ENCODE measurements at regions not wholly inside any gene's neighbourhood (a gene's known extent, or its start where the extent isn't known, plus 50 kb on each side); places are given as distances from the start of the nearest gene placed in this dataset.

- no peak for DNase-seq (ENCODE audit: extremely low spot score)
- no peak for TF ChIP-seq FOXA1 (IDR thresholded peaks at IDR 0.05)
- no peak for TF ChIP-seq PKNOX1 (IDR thresholded peaks at IDR 0.05)
- no peak for TF ChIP-seq BHLHE40 (IDR thresholded peaks at IDR 0.05; ENCODE audit: borderline replicate concordance)
- TF ChIP-seq ARNT (IDR thresholded peaks at IDR 0.05) = no peak
- no peak for TF ChIP-seq ZNF384 (IDR thresholded peaks at IDR 0.05)
- no peak for TF ChIP-seq HDGF (IDR thresholded peaks at IDR 0.05; ENCODE audit: borderline replicate concordance)
- TF ChIP-seq SP1 (IDR thresholded peaks at IDR 0.05) = no peak
- no peak for TF ChIP-seq L3MBTL2 (conservative IDR thresholded peaks at IDR 0.05)
- TF ChIP-seq LEF1 (IDR thresholded peaks at IDR 0.05; ENCODE audit: borderline replicate concordance) = no peak
- no peak for TF ChIP-seq CTBP1 (IDR thresholded peaks at IDR 0.05; ENCODE audit: borderline replicate concordance)
- ChIA-PET CTCF (interaction anchor here (0.6 to 5.2 kb wide), 2 partner anchors 15 to 244 kb away, joined by 3 to 40 read pairs; no protein-coding TSS in a partner anchor), POLR2A (no interaction called here)
These were observed 52.1 kb upstream of the PDZD8 start for GRCh38 chr10:117427356-117427755.

GRCh38 chr10:117425974-117426566 lies 50.8 kb upstream of the PDZD8 start:
- POLR2A ChIA-PET = no interaction called here
- TF ChIP-seq ARNT (IDR thresholded peaks at IDR 0.05) = no peak
- no peak for TF ChIP-seq PKNOX1 (IDR thresholded peaks at IDR 0.05)
- TF ChIP-seq FOXM1 (IDR thresholded peaks at IDR 0.05; ENCODE audit: borderline replicate concordance) = no peak
- TF ChIP-seq NFRKB (IDR thresholded peaks at IDR 0.05) = no peak
- TF ChIP-seq TARDBP (IDR thresholded peaks at IDR 0.05) = no peak
- TF ChIP-seq LEF1 (IDR thresholded peaks at IDR 0.05; ENCODE audit: borderline replicate concordance) = no peak
- no peak for TF ChIP-seq BHLHE40 (IDR thresholded peaks at IDR 0.05; ENCODE audit: borderline replicate concordance)
- TF ChIP-seq ZNF384 (IDR thresholded peaks at IDR 0.05) = no peak
- TF ChIP-seq L3MBTL2 (conservative IDR thresholded peaks at IDR 0.05) = no peak
- TF ChIP-seq CTBP1 (IDR thresholded peaks at IDR 0.05; ENCODE audit: borderline replicate concordance) = no peak
- TF ChIP-seq SP1 (IDR thresholded peaks at IDR 0.05) = no peak
- TF ChIP-seq HDGF (IDR thresholded peaks at IDR 0.05; ENCODE audit: borderline replicate concordance) = no peak
- no peak for TF ChIP-seq FOXK2 (IDR thresholded peaks at IDR 0.05)
- TF ChIP-seq FOXA1 (IDR thresholded peaks at IDR 0.05) = no peak
- DNase-seq (ENCODE audit: extremely low spot score) = no peak
- CTCF ChIA-PET = no interaction called here

- POLR2A ChIA-PET = no interaction called here
- TF ChIP-seq ARNT (IDR thresholded peaks at IDR 0.05) = no peak
- TF ChIP-seq LEF1 (IDR thresholded peaks at IDR 0.05; ENCODE audit: borderline replicate concordance) = no peak
- TF ChIP-seq BHLHE40 (IDR thresholded peaks at IDR 0.05; ENCODE audit: borderline replicate concordance) = no peak
- no peak for TF ChIP-seq CTBP1 (IDR thresholded peaks at IDR 0.05; ENCODE audit: borderline replicate concordance)
- TF ChIP-seq L3MBTL2 (conservative IDR thresholded peaks at IDR 0.05) = no peak
- TF ChIP-seq NFRKB (IDR thresholded peaks at IDR 0.05) = no peak
- CTCF ChIA-PET = interaction anchor here (0.6 to 0.9 kb wide), 2 partner anchors 8 to 18 kb away, joined by 3 to 4 read pairs; no protein-coding TSS in a partner anchor
- DNase-seq (ENCODE audit: extremely low spot score) = no peak
These were observed 49.8 kb upstream of the PDZD8 start for GRCh38 chr10:117424883-117425649.

Data from HEK293T (cell line).